A549 (cell line): ENCODE measurements at regions not wholly inside any gene's neighbourhood (a gene's known extent, or its start where the extent isn't known, plus 50 kb on each side); places are given as distances from the start of the nearest gene placed in this dataset.

Source experiments
- BHLHE40 ChIP-seq: IDR thresholded peaks from 2 replicates; pipeline ENCODE4 v1.6.1; 2012; ENCODE audit warnings: low read depth, low read length, inconsistent platforms
- CTCF ChIP-seq: fragments of >200 bp; sonication (Bioruptor Twin); formaldehyde crosslinking; IDR thresholded peaks from 3 replicates; pipeline ENCODE4 v1.5.1; 2016
- EP300 ChIP-seq, 2 experiments: fragments of >200 bp; sonication (Bioruptor Twin); formaldehyde crosslinking; IDR thresholded peaks; 2 replicates in 1 of 2; 3 replicates in 1 of 2; pipeline ENCODE4 v1.6.1; 2016 to 2017
- JUN ChIP-seq, 2 experiments: fragments of >200 bp; sonication (Bioruptor Twin); formaldehyde crosslinking; IDR thresholded peaks; 2 replicates in 1 of 2; 3 replicates in 1 of 2; pipeline ENCODE4 v1.6.1; 2016 to 2017
- KDM1A ChIP-seq: fragments of 200-600 bp; sonication (generic); IDR thresholded peaks from 2 replicates; pipeline ENCODE4 v1.6.1; 2016; ENCODE audit warnings: low read depth, mild to moderate bottlenecking
- MAFK ChIP-seq: fragments of 450-650 bp; IDR thresholded peaks from 2 replicates; pipeline ENCODE4 v1.6.1; 2014; ENCODE audit not compliant: partially characterized antibody
- MYC ChIP-seq: IDR thresholded peaks from 2 replicates; pipeline ENCODE4 v1.6.1; 2012; ENCODE audit warnings: mild to moderate bottlenecking, inconsistent platforms, low read length, improper control_type of control experiment, borderline replicate concordance
- PHF8 ChIP-seq: fragments of 200-600 bp; sonication (generic); IDR thresholded peaks from 2 replicates; pipeline ENCODE4 v1.6.1; 2016; ENCODE audit warnings: low read depth, mild to moderate bottlenecking, antibody characterized with exemption, moderate library complexity, borderline replicate concordance
- POLR2A ChIP-seq: IDR thresholded peaks from 2 replicates; pipeline ENCODE4 v1.6.1; 2012; ENCODE audit warnings: mild to moderate bottlenecking, low read length
- RAD21 ChIP-seq, 2 experiments: fragments of >200 bp in 1 of 2; sonication (Bioruptor Twin) in 1 of 2; formaldehyde crosslinking in 1 of 2; IDR thresholded peaks in 1 of 2; conservative IDR thresholded peaks in 1 of 2; 2 replicates in 1 of 2; 3 replicates in 1 of 2; pipeline ENCODE4 v1.6.1; 2012 to 2018; ENCODE audit warnings: inconsistent platforms in 1 of 2
- USF2 ChIP-seq: fragments of 450-650 bp; IDR thresholded peaks from 2 replicates; pipeline ENCODE4 v1.6.1; 2014; ENCODE audit warnings: antibody characterized with exemption
- ZSCAN20 ChIP-seq: fragments of 250-450 bp; sonication (Bioruptor Pico); IDR thresholded peaks from 2 replicates; pipeline ENCODE4 v1.8.0; 2022; ENCODE audit warnings: mild to moderate bottlenecking, moderate library complexity
- TF ChIP-seq, protein P1 (sequence below): IDR thresholded peaks from 2 replicates; pipeline ENCODE4 v1.6.1; 2012

DNA sequence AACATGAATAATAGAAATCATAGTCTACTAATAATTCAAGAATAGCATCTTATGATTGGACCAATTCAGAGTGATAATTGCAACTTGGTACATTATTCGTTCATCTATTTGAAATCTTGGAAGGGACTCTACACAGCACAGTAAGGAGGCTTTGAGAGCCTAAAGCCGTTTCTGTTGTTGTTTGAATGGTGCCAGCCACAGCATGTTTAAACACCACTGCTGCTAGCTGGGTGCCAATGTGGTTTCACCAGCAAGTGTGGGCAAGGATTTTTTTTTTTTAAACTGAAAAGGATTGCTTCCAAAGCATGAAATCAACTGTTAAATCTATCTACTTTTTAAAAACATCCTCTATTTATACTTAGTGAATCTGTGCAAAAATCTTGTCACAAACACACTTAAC, 253.9 kb upstream of the MAP3K1 start:
- no peak for TF ChIP-seq EP300 (IDR thresholded peaks at IDR 0.05)
- TF ChIP-seq CTCF: no peak
- no peak for TF ChIP-seq MAFK
- no peak for TF ChIP-seq MYC
- no peak for TF ChIP-seq ZSCAN20 (CRISPR knock-in tag)
- no peak for TF ChIP-seq JUN (IDR thresholded peaks at IDR 0.05)
- TF ChIP-seq, protein P1, sequence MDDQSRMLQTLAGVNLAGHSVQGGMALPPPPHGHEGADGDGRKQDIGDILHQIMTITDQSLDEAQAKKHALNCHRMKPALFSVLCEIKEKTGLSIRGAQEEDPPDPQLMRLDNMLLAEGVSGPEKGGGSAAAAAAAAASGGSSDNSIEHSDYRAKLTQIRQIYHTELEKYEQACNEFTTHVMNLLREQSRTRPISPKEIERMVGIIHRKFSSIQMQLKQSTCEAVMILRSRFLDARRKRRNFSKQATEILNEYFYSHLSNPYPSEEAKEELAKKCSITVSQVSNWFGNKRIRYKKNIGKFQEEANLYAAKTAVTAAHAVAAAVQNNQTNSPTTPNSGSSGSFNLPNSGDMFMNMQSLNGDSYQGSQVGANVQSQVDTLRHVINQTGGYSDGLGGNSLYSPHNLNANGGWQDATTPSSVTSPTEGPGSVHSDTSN: no peak
- TF ChIP-seq POLR2A: no peak
- TF ChIP-seq BHLHE40: no peak
- no peak for TF ChIP-seq PHF8
- TF ChIP-seq USF2: no peak
- no peak for TF ChIP-seq KDM1A
- TF ChIP-seq RAD21 (conservative IDR thresholded peaks at IDR 0.05 in 1 of 2, IDR thresholded peaks at IDR 0.05 in 1 of 2): no peak
